ENCODE measurements at regions not wholly inside any gene's neighbourhood (a gene's known extent, or its start where the extent isn't known, plus 50 kb on each side); places are given as distances from the start of the nearest gene placed in this dataset.

- Histone ChIP-seq H3K27ac (ENCODE audit: low read depth in 2 of 2, low read length in 1 of 2) (peak overlapping the region; percentile 29 to 49; a peak in 3 of 4 replicates), H3K9me3 (no peaks in the 10 kb centered on the region), H3K9me2 (no peaks in the 10 kb centered on the region), H3K36me3 (replicated peaks in 1 of 2; ENCODE audit: control insufficient read depth in 1 of 2, insufficient read depth in 2 of 2, low read length in 1 of 2) (no peaks in the 10 kb centered on the region), H3F3A (replicated peaks; ENCODE audit: insufficient read depth) (peaks cover 9% of the 10 kb centered on the region), H3K79me2 (ENCODE audit: insufficient read depth) (no peaks in the 10 kb centered on the region), H3K4me2 (peak overlapping the region; percentile 13; the same call in 1 of the 2 replicates), H4K20me1 (ENCODE audit: insufficient read depth) (no peaks in the 10 kb centered on the region), H2AFZ (ENCODE audit: low read depth) (peak overlapping the region; percentile 47), H3K27me3 (ENCODE audit: insufficient read depth) (no peaks in the 10 kb centered on the region), H3K9ac (no peak overlapping the region), H3K4me1 (ENCODE audit: control insufficient read depth in 1 of 2, insufficient read depth in 2 of 2, low read depth in 1 of 2, low read length in 1 of 2) (peaks cover 6 to 15% of the 10 kb centered on the region in 2 experiments; a peak in 3 of 4 replicates), H3K4me3 (ENCODE audit: low read depth in 2 of 2, low read length in 1 of 2) (no peak overlapping the region)
- no peak for DNase-seq
- 34% methylated on average over 3 of the region's 3 CpGs for WGBS (ENCODE audit: low lambda C conversion rate)
- POLR2A ChIA-PET: no interaction called here
- CTCF ChIA-PET: interaction anchor here (1.2 kb wide), 1 partner anchor 78 kb away, joined by 3 read pairs; no protein-coding TSS in a partner anchor
- TF ChIP-seq NFIC (IDR thresholded peaks at IDR 0.05; ENCODE audit: borderline replicate concordance) (peak; percentile 47; the same call in 1 of the 2 replicates), TEAD4 (IDR thresholded peaks at IDR 0.05; ENCODE audit: borderline replicate concordance, insufficient read depth) (0 out of 2 replicates have a peak, but pooled peaks have one; percentile 36), CTCF (IDR thresholded peaks at IDR 0.05) (no peak), TCF12 (IDR thresholded peaks at IDR 0.05) (peak; percentile 75), IRF3 (IDR thresholded peaks at IDR 0.05; ENCODE audit: low read depth, low read length) (no peak), ELF1 (IDR thresholded peaks at IDR 0.05) (no peak), POLR2AphosphoS5 (IDR thresholded peaks at IDR 0.05; ENCODE audit: low read depth, low read length) (no peak), ZBTB33 (IDR thresholded peaks at IDR 0.05; ENCODE audit: borderline replicate concordance, low read depth) (no peak), RCOR1 (IDR thresholded peaks at IDR 0.05; ENCODE audit: low read length) (0 out of 2 replicates have a peak, but pooled peaks have one; percentile 17), JUND (IDR thresholded peaks at IDR 0.05) (peak; percentile 31), RXRA (IDR thresholded peaks at IDR 0.05; ENCODE audit: borderline replicate concordance, low read depth) (no peak), TAF1 (IDR thresholded peaks at IDR 0.05; ENCODE audit: borderline replicate concordance, low read depth, low read length) (no peak), EZH2phosphoT487 (IDR thresholded peaks at IDR 0.05; ENCODE audit: borderline replicate concordance, low read depth) (no peak), SIN3A (IDR thresholded peaks at IDR 0.05; ENCODE audit: borderline replicate concordance, low read depth, low read length) (no peak), RAD21 (IDR thresholded peaks at IDR 0.05; ENCODE audit: low read length) (no peak), FOXJ3 (CRISPR knock-in tag; IDR thresholded peaks at IDR 0.05) (no peak), GATA2 (CRISPR knock-in tag; IDR thresholded peaks at IDR 0.05) (no peak), MEF2A (IDR thresholded peaks at IDR 0.05; ENCODE audit: borderline replicate concordance, low read depth) (no peak), FOXM1 (IDR thresholded peaks at IDR 0.05; ENCODE audit: low read depth) (no peak), USF1 (IDR thresholded peaks at IDR 0.05; ENCODE audit: borderline replicate concordance, low read depth) (no peak), NRF1 (IDR thresholded peaks at IDR 0.05; ENCODE audit: low read depth, low read length) (no peak), RFX5 (IDR thresholded peaks at IDR 0.05; ENCODE audit: low read length) (no peak), FOSL2 (IDR thresholded peaks at IDR 0.05; ENCODE audit: borderline replicate concordance, low read depth) (peak; percentile 26; the same call in 1 of the 2 replicates), SMC3 (IDR thresholded peaks at IDR 0.05; ENCODE audit: low read depth, low read length) (no peak)
- TF ChIP-seq, protein P1, sequence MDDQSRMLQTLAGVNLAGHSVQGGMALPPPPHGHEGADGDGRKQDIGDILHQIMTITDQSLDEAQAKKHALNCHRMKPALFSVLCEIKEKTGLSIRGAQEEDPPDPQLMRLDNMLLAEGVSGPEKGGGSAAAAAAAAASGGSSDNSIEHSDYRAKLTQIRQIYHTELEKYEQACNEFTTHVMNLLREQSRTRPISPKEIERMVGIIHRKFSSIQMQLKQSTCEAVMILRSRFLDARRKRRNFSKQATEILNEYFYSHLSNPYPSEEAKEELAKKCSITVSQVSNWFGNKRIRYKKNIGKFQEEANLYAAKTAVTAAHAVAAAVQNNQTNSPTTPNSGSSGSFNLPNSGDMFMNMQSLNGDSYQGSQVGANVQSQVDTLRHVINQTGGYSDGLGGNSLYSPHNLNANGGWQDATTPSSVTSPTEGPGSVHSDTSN (IDR thresholded peaks at IDR 0.05): peak; percentile 56
- TF ChIP-seq, protein P2, sequence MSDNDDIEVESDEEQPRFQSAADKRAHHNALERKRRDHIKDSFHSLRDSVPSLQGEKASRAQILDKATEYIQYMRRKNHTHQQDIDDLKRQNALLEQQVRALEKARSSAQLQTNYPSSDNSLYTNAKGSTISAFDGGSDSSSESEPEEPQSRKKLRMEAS (IDR thresholded peaks at IDR 0.05; ENCODE audit: low read depth): no peak
Measured at GRCh38 chr7:41328544-41328943, 374.3 kb downstream of the INHBA start.

Data from SK-N-SH (cell line).